ENCODE measurements at regions not wholly inside any gene's neighbourhood (a gene's known extent, or its start where the extent isn't known, plus 50 kb on each side); places are given as distances from the start of the nearest gene placed in this dataset.

- TF ChIP-seq TEAD4 (IDR thresholded peaks at IDR 0.05) (no peak), CREB1 (IDR thresholded peaks at IDR 0.05; ENCODE audit: low read depth) (no peak), NFIC (IDR thresholded peaks at IDR 0.05) (no peak), CEBPB (IDR thresholded peaks at IDR 0.05) (no peak), YY1 (IDR thresholded peaks at IDR 0.05; ENCODE audit: low read depth) (no peak), TAF1 (IDR thresholded peaks at IDR 0.05; ENCODE audit: low read depth) (no peak), FOXM1 (IDR thresholded peaks at IDR 0.05; ENCODE audit: borderline replicate concordance, low read depth) (no peak), EP300 (IDR thresholded peaks at IDR 0.05; ENCODE audit: borderline replicate concordance) (no peak), MAX (IDR thresholded peaks at IDR 0.05) (no peak), USF1 (IDR thresholded peaks at IDR 0.05) (no peak), EGR1 (IDR thresholded peaks at IDR 0.05) (no peak), ZBTB7A (IDR thresholded peaks at IDR 0.05; ENCODE audit: low read depth) (no peak), TCF12 (IDR thresholded peaks at IDR 0.05; ENCODE audit: low read depth) (no peak), REST (IDR thresholded peaks at IDR 0.05; ENCODE audit: low read depth) (no peak), RAD21 (IDR thresholded peaks at IDR 0.05; ENCODE audit: low read depth) (no peak)
These were observed 665.7 kb upstream of the ACTRT1 start for GRCh38 chrX:128717635-128718578.

- TF ChIP-seq REST (IDR thresholded peaks at IDR 0.05; ENCODE audit: low read depth) = no peak
- TF ChIP-seq FOXM1 (IDR thresholded peaks at IDR 0.05; ENCODE audit: borderline replicate concordance, low read depth) = no peak
- no peak for TF ChIP-seq TCF12 (IDR thresholded peaks at IDR 0.05; ENCODE audit: low read depth)
- TF ChIP-seq USF1 (IDR thresholded peaks at IDR 0.05) = no peak
- no peak for TF ChIP-seq CEBPB (IDR thresholded peaks at IDR 0.05)
These were observed 662.2 kb upstream of the ACTRT1 start for GRCh38 chrX:128714425-128714824.

GRCh38 chrX:128699716-128700285 lies 647.6 kb upstream of the ACTRT1 start:
- TF ChIP-seq EP300 (IDR thresholded peaks at IDR 0.05; ENCODE audit: borderline replicate concordance) (no peak), FOXM1 (IDR thresholded peaks at IDR 0.05; ENCODE audit: borderline replicate concordance, low read depth) (no peak), CEBPB (IDR thresholded peaks at IDR 0.05) (no peak), CREB1 (IDR thresholded peaks at IDR 0.05; ENCODE audit: low read depth) (no peak), YY1 (IDR thresholded peaks at IDR 0.05; ENCODE audit: low read depth) (no peak), RAD21 (IDR thresholded peaks at IDR 0.05; ENCODE audit: low read depth) (no peak), ZBTB7A (IDR thresholded peaks at IDR 0.05; ENCODE audit: low read depth) (no peak), REST (IDR thresholded peaks at IDR 0.05; ENCODE audit: low read depth) (no peak), USF1 (IDR thresholded peaks at IDR 0.05) (no peak), MAX (IDR thresholded peaks at IDR 0.05) (no peak), TAF1 (IDR thresholded peaks at IDR 0.05; ENCODE audit: low read depth) (no peak), EGR1 (IDR thresholded peaks at IDR 0.05) (no peak)
